GM18951 (cell line): ENCODE measurements at regions not wholly inside any gene's neighbourhood (a gene's known extent, or its start where the extent isn't known, plus 50 kb on each side); places are given as distances from the start of the nearest gene placed in this dataset.

Experiments used
- POLR2A ChIP-seq: IDR thresholded peaks from 4 replicates; pipeline ENCODE4 v1.6.1; 2011; ENCODE audit warnings: mild to moderate bottlenecking; ENCODE audit not compliant: insufficient read length, insufficient read depth; ENCODE audit errors: extremely low read depth
- in situ Hi-C: fragments of 300-500 bp; cut with MboI; formaldehyde crosslinking; loops from one replicate; pipeline ENCODE4 v1.12.0; 2022; ENCODE audit warnings: low sequenced_read_pairs, mixed read lengths, inconsistent platforms; ENCODE audit not compliant: unreplicated experiment

GRCh38 chr2:126378176-126378575, 277.8 kb upstream of the GYPC start:
- TF ChIP-seq POLR2A, result no peak
- in situ Hi-C loops, result no loop called here

GRCh38 chr2:126381091-126381490, 274.9 kb upstream of the GYPC start:
- no peak for TF ChIP-seq POLR2A
- in situ Hi-C loops, result no loop called here

- in situ Hi-C loops, result no loop called here
- no peak for TF ChIP-seq POLR2A
These were observed 273.0 kb upstream of the GYPC start for GRCh38 chr2:126382998-126383397.

- in situ Hi-C loops, result no loop called here
- no peak for TF ChIP-seq POLR2A
These were observed 272.2 kb upstream of the GYPC start for GRCh38 chr2:126383800-126384199.

- no peak for TF ChIP-seq POLR2A
- in situ Hi-C loops, result no loop called here
These were observed 270.5 kb upstream of the GYPC start for GRCh38 chr2:126385441-126385840.

- no peak for TF ChIP-seq POLR2A
- in situ Hi-C loops, result no loop called here
These were observed 270.0 kb upstream of the GYPC start for GRCh38 chr2:126385983-126386382.

GRCh38 chr2:126389446-126389845, 266.5 kb upstream of the GYPC start:
- TF ChIP-seq POLR2A, result no peak
- in situ Hi-C loops, result no loop called here

GRCh38 chr2:126392889-126393288, 263.1 kb upstream of the GYPC start:
- no peak for TF ChIP-seq POLR2A
- in situ Hi-C loops, result no loop called here

- TF ChIP-seq POLR2A, result no peak
- in situ Hi-C loops, result no loop called here
These were observed 257.0 kb upstream of the GYPC start for GRCh38 chr2:126399001-126399400.

GRCh38 chr2:126403039-126403628, 252.8 kb upstream of the GYPC start:
- no peak for TF ChIP-seq POLR2A
- in situ Hi-C loops, result no loop called here

GRCh38 chr2:126406267-126406666, 249.7 kb upstream of the GYPC start:
- in situ Hi-C loops, result no loop called here
- TF ChIP-seq POLR2A, result no peak

GRCh38 chr2:126408671-126409070, 247.3 kb upstream of the GYPC start:
- in situ Hi-C loops, result no loop called here
- TF ChIP-seq POLR2A, result no peak

- in situ Hi-C loops, result no loop called here
- TF ChIP-seq POLR2A, result no peak
These were observed 246.1 kb upstream of the GYPC start for GRCh38 chr2:126409850-126410249.

- in situ Hi-C loops, result no loop called here
- no peak for TF ChIP-seq POLR2A
These were observed 242.9 kb upstream of the GYPC start for GRCh38 chr2:126413079-126413478.

- in situ Hi-C loops, result no loop called here
These were observed 236.6 kb upstream of the GYPC start for GRCh38 chr2:126419403-126419802.

More at GRCh38 chr2:126419403-126419802, 236.6 kb upstream of the GYPC start:
- no peak for TF ChIP-seq POLR2A
